RWPE2 (cell line): ENCODE measurements at regions not wholly inside any gene's neighbourhood (a gene's known extent, or its start where the extent isn't known, plus 50 kb on each side); places are given as distances from the start of the nearest gene placed in this dataset.
A peak's percentile ranks its signal among the peaks of the same experiment; 100 is the strongest.

ENCODE experiments used
- ATAC-seq: fragments of 200-7000 bp; cut with Tn5 transposase; 3 replicates; pipeline ENCODE4 v1.9.1; 2021; ENCODE audit warnings: low read depth
- DNase-seq: peaks from one replicate; pipeline ENCODE4 v3.0.0-alpha.2; 2020; ENCODE audit warnings: low spot score
- H3K27ac ChIP-seq: fragments of 450-650 bp; 2 replicates; pipeline ENCODE4 v1.5.1; 2017; ENCODE audit warnings: mild to moderate bottlenecking; ENCODE audit not compliant: poor library complexity, severe bottlenecking
- H3K27me3 ChIP-seq: fragments of 250-450 bp; sonication (Bioruptor Pico); 2 replicates; pipeline ENCODE4 v1.5.1; 2021; ENCODE audit warnings: mild to moderate bottlenecking, moderate library complexity; ENCODE audit not compliant: insufficient read depth, poor library complexity, severe bottlenecking
- H3K36me3 ChIP-seq: fragments of 250-450 bp; sonication (Bioruptor Pico); 2 replicates; pipeline ENCODE4 v1.5.1; 2020; ENCODE audit warnings: low read depth, mild to moderate bottlenecking, moderate library complexity
- H3K4me1 ChIP-seq: fragments of 250-450 bp; sonication (Bioruptor Pico); 2 replicates; pipeline ENCODE4 v1.5.1; 2021; ENCODE audit warnings: mild to moderate bottlenecking, moderate library complexity; ENCODE audit not compliant: insufficient read depth, poor library complexity, severe bottlenecking
- H3K4me3 ChIP-seq: fragments of 250-450 bp; sonication (Bioruptor Pico); 2 replicates; pipeline ENCODE4 v1.5.1; 2021; ENCODE audit warnings: mild to moderate bottlenecking, moderate library complexity; ENCODE audit not compliant: severe bottlenecking
- H3K9me3 ChIP-seq: fragments of 250-450 bp; sonication (Bioruptor Pico); 2 replicates; pipeline ENCODE4 v1.5.1; 2021; ENCODE audit warnings: mild to moderate bottlenecking, moderate library complexity; ENCODE audit not compliant: severe bottlenecking
- CTCF ChIP-seq: fragments of 450-650 bp; IDR thresholded peaks from one replicate; pipeline ENCODE4 v1.5.1; 2017; ENCODE audit warnings: mild to moderate bottlenecking, moderate library complexity; ENCODE audit not compliant: poor library complexity, severe bottlenecking

DNA sequence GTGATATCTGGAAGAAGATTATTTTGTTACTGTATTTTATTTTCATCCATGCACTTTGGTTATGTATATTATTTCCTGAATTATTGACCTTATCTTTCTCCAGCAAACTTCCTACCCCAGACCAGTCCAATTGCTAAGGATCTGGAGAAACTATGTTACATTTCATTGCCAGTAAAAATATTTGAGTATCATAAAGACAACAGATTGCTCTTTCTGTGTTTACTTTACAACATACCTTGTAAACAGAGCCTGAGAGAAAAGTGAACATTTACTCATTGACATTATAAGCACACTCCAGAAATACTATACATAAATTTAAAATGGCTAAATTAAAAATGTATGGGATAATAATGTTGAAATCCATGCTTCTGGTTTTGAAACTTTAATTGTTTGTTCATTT lies 186.2 kb upstream of the FAM3C start:
- ATAC-seq (no peak), DNase-seq (no peak)
- no peaks in the 10 kb centered on the region for H3K4me1 ChIP-seq
- no peaks in the 10 kb centered on the region for H3K9me3 ChIP-seq
- no peak overlapping the region for H3K4me3 ChIP-seq
- no peak overlapping the region for H3K27ac ChIP-seq
- H3K27me3 ChIP-seq, result no peaks in the 10 kb centered on the region
- no peaks in the 10 kb centered on the region for H3K36me3 ChIP-seq
- no peak for TF ChIP-seq CTCF

- no peak for ATAC-seq
- Histone ChIP-seq H3K9me3 (no peaks in the 10 kb centered on the region), H3K27ac (no peak overlapping the region)
Observed at GRCh38 chr7:121579639-121580038, 183.5 kb upstream of the FAM3C start.

DNA sequence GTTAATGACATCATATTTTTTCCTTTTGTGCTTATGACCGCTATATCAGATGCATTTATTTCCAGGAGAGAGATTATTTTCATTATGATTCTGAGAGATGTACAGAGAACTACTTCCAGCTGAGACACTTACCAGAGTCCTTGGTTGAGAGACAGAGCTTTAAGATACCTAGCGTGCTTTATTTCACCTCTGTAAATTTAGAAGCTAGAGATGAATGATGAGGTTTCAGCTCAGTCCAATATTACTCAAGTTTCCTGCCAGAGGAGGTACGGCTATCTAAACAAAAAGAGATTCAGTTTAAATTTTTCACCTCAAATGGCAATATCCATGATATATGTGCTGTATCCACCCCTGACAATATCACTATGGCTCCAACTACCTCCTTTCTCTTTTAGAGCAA lies 182.6 kb upstream of the FAM3C start:
- no peak for ATAC-seq
- Histone ChIP-seq H3K27ac (no peak overlapping the region), H3K4me1 (no peaks in the 10 kb centered on the region), H3K27me3 (no peaks in the 10 kb centered on the region), H3K36me3 (no peaks in the 10 kb centered on the region), H3K9me3 (no peaks in the 10 kb centered on the region), H3K4me3 (no peak overlapping the region)
- DNase-seq, result no peak
- no peak for TF ChIP-seq CTCF

More at GRCh38 chr7:121579639-121580038, 183.5 kb upstream of the FAM3C start:
- Histone ChIP-seq H3K36me3 (no peaks in the 10 kb centered on the region), H3K4me3 (no peak overlapping the region), H3K27me3 (no peaks in the 10 kb centered on the region), H3K4me1 (no peaks in the 10 kb centered on the region)
- TF ChIP-seq CTCF, result no peak
- no peak for DNase-seq

DNA sequence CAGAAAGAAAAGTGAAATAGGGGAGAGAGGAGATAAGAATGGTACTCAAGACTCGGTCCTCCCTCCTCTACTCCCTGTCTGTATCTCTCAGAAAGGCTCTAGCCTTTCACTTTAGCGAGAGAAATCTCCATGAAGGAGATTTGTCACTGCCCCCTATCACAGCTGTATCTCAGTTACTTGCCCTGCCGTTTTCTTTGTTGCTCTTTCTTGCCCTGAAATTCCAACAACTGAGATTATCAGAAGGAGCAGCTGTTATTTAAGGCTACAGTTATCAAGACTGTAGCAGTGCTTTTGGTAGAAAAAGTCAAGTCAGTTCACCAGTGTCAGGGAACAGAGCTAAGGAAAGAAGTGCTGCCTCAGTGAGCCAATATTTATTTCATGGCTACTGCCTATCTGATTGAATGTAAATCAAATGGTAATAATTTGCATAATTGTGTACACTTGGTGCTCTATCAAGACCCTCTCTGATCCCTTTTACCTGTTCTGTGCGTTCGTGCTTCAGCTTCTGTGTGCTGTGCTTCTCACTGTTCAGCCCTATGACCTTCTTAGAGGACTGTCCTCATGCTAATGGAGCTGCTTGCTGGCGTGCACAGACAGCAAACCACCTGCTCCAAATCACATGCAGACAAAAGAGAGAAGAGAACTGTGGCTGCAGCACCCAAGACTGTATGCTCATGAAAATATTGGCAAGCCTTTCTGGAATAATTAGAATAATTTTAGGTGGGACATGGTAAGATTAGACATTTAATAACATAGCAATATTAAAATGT lies 180.2 kb upstream of the FAM3C start:
- H3K4me3 ChIP-seq, result no peak overlapping the region
- no peaks in the 10 kb centered on the region for H3K4me1 ChIP-seq
- H3K36me3 ChIP-seq, result no peaks in the 10 kb centered on the region
- ATAC-seq (no peak), DNase-seq (no peak)
- no peaks in the 10 kb centered on the region for H3K27me3 ChIP-seq
- H3K27ac ChIP-seq, result no peak overlapping the region
- H3K9me3 ChIP-seq, result no peaks in the 10 kb centered on the region
- no peak for TF ChIP-seq CTCF

DNA sequence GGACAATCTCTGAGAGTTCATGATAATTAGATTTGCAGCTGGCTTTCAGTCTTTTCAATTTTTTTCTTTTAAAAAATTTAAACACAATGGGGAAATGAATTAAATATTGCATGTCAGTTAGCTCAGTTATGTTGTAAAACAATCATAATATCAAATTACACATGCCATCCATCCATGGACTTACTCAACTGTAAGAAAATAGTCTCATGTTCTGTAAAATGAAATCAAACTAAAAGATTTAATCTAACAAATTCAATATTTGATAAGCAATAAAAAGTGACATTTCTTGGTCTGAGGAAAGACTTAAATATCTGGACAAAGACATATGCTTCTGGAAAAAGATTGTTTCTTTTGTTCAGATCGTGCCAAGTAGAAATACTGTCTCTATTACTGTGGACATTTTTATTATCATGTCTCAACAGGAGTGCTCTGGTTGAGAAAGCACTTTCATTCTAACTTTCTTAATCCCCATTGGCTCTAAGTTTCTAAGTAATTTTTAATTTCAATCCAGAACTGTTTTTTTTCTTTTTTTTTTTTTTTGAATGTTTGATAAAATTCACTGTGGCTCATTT lies 179.2 kb upstream of the FAM3C start:
- no peaks in the 10 kb centered on the region for H3K4me1 ChIP-seq
- H3K27me3 ChIP-seq, result no peaks in the 10 kb centered on the region
- no peak for TF ChIP-seq CTCF
- H3K9me3 ChIP-seq, result no peaks in the 10 kb centered on the region
- ATAC-seq, result peak; percentile 44; the same call in 2 of the 3 replicates
- no peaks in the 10 kb centered on the region for H3K36me3 ChIP-seq
- DNase-seq, result no peak
- no peak overlapping the region for H3K4me3 ChIP-seq
- no peak overlapping the region for H3K27ac ChIP-seq
